Activated CD4-positive, alpha-beta T cell treated with anti-CD3 and anti-CD28 coated beads, Interleukin-10, Interleukin-2, amounts not matched to agents 100 ng/mL and 50 ng/mL, durations not matched to agents 16 hours and 8 hours (primary cell): ENCODE measurements at regions not wholly inside any gene's neighbourhood (a gene's known extent, or its start where the extent isn't known, plus 50 kb on each side); places are given as distances from the start of the nearest gene placed in this dataset.
"Not testable (repeated sequence)": the region's sequence is repeated elsewhere in the genome, so short reads cannot be mapped to it uniquely, and the experiment has no call there.

Experiments used
- DNase-seq: peaks from one replicate; pipeline ENCODE4 v3.0.0-alpha.2; 2020

GRCh38 chr11:103736315-103737036 is 300.0 kb upstream of the DDI1 start:
- no peak for DNase-seq

DNA sequence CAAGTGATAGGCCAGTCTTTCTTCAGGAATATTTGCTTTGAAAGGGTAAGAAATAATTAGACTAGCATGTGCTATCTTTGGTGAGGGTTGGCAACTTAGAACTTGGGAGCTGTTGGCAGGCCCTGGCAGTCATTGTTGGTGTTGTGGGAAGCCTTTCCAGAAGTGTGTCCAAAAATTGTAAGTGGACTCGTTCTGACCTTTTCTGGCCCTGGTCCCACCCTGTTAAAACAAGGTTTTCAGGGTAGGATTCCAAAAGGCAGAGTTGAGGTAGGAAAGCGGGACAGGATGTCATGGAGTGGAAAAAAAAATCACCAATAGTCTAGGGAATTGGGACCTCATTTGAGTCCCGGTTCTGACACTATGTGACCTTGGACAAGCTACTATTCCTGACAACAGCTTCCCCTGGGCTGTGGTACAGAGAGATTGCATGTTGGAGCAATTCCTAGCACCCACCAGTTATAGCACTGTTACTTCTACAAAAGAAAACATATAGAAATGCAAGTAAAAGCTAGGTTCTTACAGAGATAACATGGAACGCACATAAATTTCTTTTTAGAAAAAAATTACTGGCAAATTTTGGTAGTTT is 299.3 kb upstream of the DDI1 start:
- no peak for DNase-seq

DNA sequence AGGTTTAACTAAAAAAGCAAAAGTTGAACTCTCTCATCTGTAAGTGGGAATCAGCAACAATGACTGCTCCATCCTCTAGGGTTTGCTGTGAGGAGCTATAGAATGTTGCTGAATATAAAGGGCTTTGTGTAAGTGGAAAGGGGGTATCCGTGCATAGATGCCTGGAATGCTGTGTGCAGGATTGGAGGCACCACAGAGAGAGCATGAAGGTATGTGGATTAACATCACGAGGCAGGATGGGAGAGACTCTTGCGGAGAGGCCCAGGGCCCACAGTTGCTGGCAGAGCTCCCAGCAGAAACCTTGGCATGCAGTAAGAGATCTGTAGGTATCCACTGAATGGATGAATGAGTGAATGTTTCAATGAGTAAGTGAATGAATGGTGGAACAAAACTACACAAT is 298.7 kb upstream of the DDI1 start:
- DNase-seq: no peak

DNA sequence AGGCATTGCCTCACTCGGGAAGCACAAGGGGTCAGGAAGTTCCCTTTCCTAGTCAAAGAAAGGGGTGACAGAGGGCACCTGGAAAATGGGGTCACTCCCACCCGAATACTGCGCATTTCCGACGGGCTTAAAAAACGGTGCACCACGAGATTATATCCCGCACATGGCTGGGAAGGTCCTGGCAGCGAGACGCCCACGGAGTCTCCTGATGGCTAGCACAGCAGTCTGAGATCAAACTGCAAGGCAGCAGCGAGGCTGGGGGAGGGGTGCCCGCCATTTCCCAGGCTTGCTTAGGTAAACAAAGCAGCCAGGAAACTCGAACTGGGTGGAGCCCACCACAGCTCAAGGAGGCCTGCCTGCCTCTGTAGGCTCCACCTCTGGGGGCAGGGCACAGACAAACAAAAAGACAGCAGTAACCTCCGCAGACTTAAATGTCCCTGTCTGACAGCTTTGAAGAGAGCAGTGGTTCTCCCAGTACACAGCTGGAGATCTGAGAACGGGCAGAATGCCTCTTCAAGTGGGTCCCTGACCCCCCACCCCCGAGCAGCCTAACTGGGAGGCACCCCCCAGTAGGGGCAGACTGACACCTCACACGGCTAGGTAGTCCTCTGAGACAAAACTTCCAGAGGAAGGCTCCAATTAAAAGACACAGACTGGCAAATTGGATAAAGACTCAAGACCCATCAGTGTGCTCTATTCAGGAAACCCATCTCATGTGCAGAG is 297.2 kb upstream of the DDI1 start:
- DNase-seq: not testable (repeated sequence)

- DNase-seq: no peak
Observed at GRCh38 chr11:103744496-103745153, 291.8 kb upstream of the DDI1 start.

- no peak for DNase-seq
Observed at GRCh38 chr11:103749158-103749557, 287.3 kb upstream of the DDI1 start.

DNA sequence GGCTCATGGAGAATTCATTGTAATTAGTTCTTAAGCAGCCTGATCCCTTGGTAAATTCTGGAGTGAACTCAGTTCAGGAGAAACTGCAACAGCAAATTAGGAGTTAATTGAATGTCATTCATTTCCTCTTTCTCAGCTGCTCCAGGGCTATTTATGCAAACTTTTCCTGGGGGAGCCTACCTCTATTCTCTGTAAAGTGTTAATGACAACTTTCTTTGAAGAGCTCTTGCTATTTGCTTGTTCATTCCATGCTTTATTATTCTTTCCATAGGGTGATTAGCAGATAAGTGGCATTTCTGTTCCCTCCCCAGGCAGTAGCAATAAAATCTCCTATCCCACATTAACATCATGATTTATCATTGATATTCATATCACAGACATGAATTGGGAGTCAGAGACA is 267.6 kb upstream of the DDI1 start:
- DNase-seq: no peak

DNA sequence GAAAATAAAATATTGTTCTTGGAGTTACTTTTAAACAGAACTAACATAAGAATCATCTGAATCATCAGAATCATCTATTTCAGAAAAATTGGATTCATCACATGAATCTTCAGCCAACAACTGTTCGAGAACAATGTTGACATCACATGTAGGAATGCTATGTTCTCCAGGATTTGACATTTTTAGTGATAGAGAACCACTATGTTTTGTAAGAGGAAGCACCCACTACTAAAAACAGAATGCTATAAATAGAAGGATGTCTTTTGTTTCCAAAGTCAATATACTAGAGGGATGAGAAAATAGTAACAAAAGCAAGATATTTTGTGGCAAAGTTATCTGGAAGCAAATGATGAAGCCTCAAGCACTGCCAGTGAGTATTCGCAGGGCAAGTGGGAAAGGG is 263.4 kb upstream of the DDI1 start:
- DNase-seq: no peak

DNA sequence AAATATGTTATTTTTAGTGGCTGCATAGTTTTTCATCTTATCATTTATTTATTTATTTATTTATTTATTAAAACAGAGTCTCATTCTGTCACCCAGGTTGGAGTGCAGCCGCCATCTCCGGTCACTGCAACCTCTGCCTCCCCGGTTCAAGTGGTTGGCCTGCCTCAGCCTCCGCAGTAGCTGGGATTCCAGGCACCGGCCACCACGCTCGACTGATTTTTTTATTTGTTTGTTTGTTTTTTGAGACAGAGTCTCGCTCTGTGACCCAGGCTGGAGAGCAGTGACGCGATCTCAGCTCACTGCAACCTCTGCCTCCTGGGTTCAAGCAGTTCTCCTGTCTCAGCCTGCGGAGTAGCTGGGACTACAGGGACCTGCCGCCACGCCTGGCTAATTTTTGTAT is 262.9 kb upstream of the DDI1 start:
- DNase-seq: no peak

GRCh38 chr11:103779054-103779453 is 257.4 kb upstream of the DDI1 start:
- DNase-seq: no peak

- no peak for DNase-seq
Observed at GRCh38 chr11:103789952-103790351, 246.5 kb upstream of the DDI1 start.

DNA sequence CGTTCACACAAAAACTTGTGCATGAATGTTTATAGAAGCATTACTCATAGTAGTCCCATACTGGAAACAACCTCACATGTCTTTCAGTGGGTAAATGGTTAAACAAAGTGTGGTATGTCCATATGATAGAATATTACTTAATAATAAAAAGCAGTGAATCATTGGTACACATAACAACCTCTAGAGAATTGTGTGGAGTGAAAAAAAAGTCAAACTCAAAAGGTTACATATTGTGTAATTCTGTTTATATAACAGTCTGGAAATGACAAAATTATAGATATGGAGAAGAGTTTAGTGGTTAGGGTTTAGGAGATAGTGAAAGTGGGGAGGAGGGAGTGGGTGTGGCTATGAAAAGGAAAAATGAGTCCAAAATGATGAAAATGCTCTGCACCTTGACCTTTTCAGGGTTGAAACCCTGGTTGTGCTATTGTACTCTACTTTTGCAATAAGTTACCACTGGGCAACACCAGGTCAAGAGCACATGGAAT is 243.4 kb upstream of the DDI1 start:
- DNase-seq: no peak

GRCh38 chr11:103794262-103794661 is 242.2 kb upstream of the DDI1 start:
- no peak for DNase-seq

- no peak for DNase-seq
Observed at GRCh38 chr11:103798026-103798425, 238.4 kb upstream of the DDI1 start.

- DNase-seq: no peak
Observed at GRCh38 chr11:103798446-103798845, 238.0 kb upstream of the DDI1 start.

- DNase-seq: no peak
Observed at GRCh38 chr11:103800406-103801114, 235.9 kb upstream of the DDI1 start.

DNA sequence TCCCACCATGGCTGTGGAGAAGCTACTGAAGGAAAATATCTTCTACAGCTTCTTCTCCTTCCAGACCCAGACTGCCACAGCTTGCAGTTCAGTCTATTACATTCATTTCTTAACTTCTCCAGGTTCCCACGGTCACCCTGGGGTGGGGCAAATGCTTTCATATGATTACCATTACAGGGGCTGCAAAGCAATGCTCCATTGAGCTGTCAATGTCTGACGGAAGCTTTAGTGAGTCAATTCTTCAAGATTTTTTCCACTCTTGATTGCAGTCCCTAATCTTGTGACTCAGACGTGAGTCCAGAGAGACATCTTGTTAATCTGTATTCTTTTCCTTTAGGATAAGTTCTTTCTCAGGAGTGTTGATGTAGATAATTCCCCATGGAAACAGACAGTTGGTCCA is 233.4 kb upstream of the DDI1 start:
- no peak for DNase-seq

GRCh38 chr11:103805688-103806009 is 230.8 kb upstream of the DDI1 start:
- DNase-seq: no peak

- DNase-seq: no peak
Observed at GRCh38 chr11:103806130-103806895, 230.1 kb upstream of the DDI1 start.

DNA sequence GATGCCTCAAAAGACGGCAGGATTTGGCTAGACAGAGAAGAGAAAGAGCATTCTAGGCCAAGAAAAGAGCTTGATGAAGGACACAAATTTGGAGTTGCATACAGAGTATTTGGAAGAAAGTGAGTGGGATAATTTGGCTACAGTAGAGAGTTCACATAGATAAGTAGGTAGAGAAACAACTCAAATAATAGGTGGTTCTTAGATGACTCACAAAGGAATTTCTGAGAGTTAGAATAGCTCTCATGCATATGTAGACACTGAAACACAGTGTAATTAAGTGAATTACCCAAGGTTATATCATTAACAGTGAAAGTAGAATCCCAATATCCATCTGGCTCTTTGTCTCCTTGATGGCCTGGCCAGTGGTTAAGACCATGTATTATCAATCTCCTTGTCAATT is 228.6 kb upstream of the DDI1 start:
- DNase-seq: no peak

- DNase-seq: no peak
Observed at GRCh38 chr11:103808252-103808651, 228.2 kb upstream of the DDI1 start.

DNA sequence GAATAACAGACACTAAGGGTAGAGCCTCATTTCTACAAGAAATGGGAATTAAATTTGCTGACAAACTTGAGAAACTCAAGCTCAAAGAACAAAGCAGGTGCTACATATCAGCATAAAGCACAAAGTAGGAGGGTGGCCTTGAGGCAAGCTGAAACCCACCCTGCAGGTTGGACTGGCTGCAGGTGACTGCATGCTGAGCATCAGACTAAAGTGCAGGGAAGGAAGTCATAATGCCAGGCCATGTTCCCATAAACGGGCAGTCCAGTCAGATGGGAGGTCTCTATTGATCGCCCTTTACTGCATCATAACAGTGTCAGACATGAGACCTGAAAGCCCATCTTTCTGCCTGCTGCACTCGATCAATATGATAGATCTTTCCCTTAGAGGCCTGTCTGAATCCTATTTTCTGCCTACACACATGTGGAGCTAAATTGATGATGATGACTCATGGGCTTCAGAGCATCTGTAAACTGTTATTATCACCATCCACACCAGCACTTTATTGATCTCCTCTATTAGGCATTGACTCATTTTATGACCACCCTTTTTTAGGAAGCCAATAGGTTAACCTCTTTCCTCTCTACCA is 224.5 kb upstream of the DDI1 start:
- no peak for DNase-seq
